CD14-positive monocyte (primary cell): ENCODE measurements at regions not wholly inside any gene's neighbourhood (a gene's known extent, or its start where the extent isn't known, plus 50 kb on each side); places are given as distances from the start of the nearest gene placed in this dataset.

Experiments
- DNase-seq, 3 donors: peaks; one replicate each; pipeline ENCODE4 v3.0.0-alpha.2; 2011 to 2022
- H2AFZ ChIP-seq: 2 replicates; pipeline ENCODE4 v1.6.0; 2012; ENCODE audit warnings: mild to moderate bottlenecking, low read depth, low read length, inconsistent platforms; ENCODE audit not compliant: insufficient read depth, poor library complexity, severe bottlenecking
- H3K27ac ChIP-seq, 2 donors: 1 replicate in 1 of 2; 2 replicates in 1 of 2; pipeline ENCODE4 v1.5.1; 2012 to 2013; ENCODE audit warnings: low read length in 2 of 2, control low read depth in 1 of 2, inconsistent platforms in 1 of 2, low read depth in 1 of 2, mild to moderate bottlenecking in 1 of 2
- H3K27me3 ChIP-seq, 2 donors: one replicate each; pipeline versions ENCODE4 v1.6.0 to v1.6.1; 2011 to 2013; ENCODE audit warnings: low read length in 2 of 2; ENCODE audit not compliant: control insufficient read depth in 2 of 2, insufficient read depth in 2 of 2
- H3K36me3 ChIP-seq, 2 donors: replicated peaks in 1 of 2; 1 replicate in 1 of 2; 2 replicates in 1 of 2; pipeline versions ENCODE4 v1.5.1 to v1.6.1; 2012 to 2013; ENCODE audit warnings: low read length in 2 of 2, control low read depth in 1 of 2, inconsistent platforms in 1 of 2, mild to moderate bottlenecking in 1 of 2; ENCODE audit not compliant: insufficient read depth in 2 of 2, control insufficient read depth in 1 of 2
- H3K4me1 ChIP-seq, 2 donors: 1 replicate in 1 of 2; 2 replicates in 1 of 2; pipeline versions ENCODE4 v1.5.1 to v1.6.1; 2012 to 2013; ENCODE audit warnings: low read length in 2 of 2, control low read depth in 1 of 2, inconsistent platforms in 1 of 2, mild to moderate bottlenecking in 1 of 2, moderate library complexity in 1 of 2; ENCODE audit not compliant: insufficient read depth in 2 of 2, control insufficient read depth in 1 of 2
- H3K4me2 ChIP-seq: replicated peaks from 2 replicates; pipeline ENCODE3; 2012; ENCODE audit warnings: low read length, moderate library complexity, mild to moderate bottlenecking; ENCODE audit not compliant: poor library complexity, severe bottlenecking; ENCODE audit errors: extremely low read depth
- H3K4me3 ChIP-seq, 3 experiments: fragments of 200-600 bp in 1 of 3; sonication (generic) in 1 of 3; replicated peaks in 1 of 3; 1 replicate in 2 of 3; 2 replicates in 1 of 3; pipeline ENCODE4 v1.5.1; 2011 to 2013; ENCODE audit warnings: low read length in 3 of 3, mild to moderate bottlenecking in 3 of 3, control low read depth in 2 of 3, low read depth in 2 of 3, inconsistent platforms in 1 of 3, moderate library complexity in 1 of 3
- H3K79me2 ChIP-seq: 2 replicates; pipeline ENCODE4 v1.6.0; 2012; ENCODE audit warnings: mild to moderate bottlenecking, control low read depth, inconsistent platforms, low read length, moderate library complexity; ENCODE audit not compliant: insufficient read depth
- H3K9ac ChIP-seq: 2 replicates; pipeline ENCODE4 v1.6.0; 2017; ENCODE audit warnings: low read length, mild to moderate bottlenecking; ENCODE audit not compliant: insufficient read depth, poor library complexity, severe bottlenecking
- H3K9me3 ChIP-seq, 2 donors: replicated peaks in 1 of 2; 1 replicate in 1 of 2; 2 replicates in 1 of 2; pipeline versions ENCODE4 v1.5.1 to v1.6.1; 2012 to 2013; ENCODE audit warnings: low read length in 2 of 2, control low read depth in 1 of 2; ENCODE audit not compliant: control insufficient read depth in 1 of 2, insufficient read depth in 1 of 2
- H4K20me1 ChIP-seq: 2 replicates; pipeline ENCODE4 v1.6.0; 2012; ENCODE audit warnings: mild to moderate bottlenecking, low read length, control low read depth, moderate library complexity; ENCODE audit not compliant: insufficient read depth
- H3K27ac Mint-ChIP-seq, 7 donors: one replicate each; pipeline ENCODE4 v1.8.0; 2020; ENCODE audit warnings: mild to moderate bottlenecking in 7 of 7, mixed read lengths in 7 of 7, moderate library complexity in 6 of 7, inconsistent platforms in 2 of 7
- H3K27me3 Mint-ChIP-seq, 3 donors: one replicate each; pipeline ENCODE4 v1.8.0; 2021 to 2022; ENCODE audit warnings: low read depth in 3 of 3, mild to moderate bottlenecking in 3 of 3, mixed read lengths in 3 of 3, moderate library complexity in 3 of 3, inconsistent platforms in 1 of 3
- H3K36me3 Mint-ChIP-seq, 2 donors: one replicate each; pipeline ENCODE4 v1.8.0; 2020; ENCODE audit warnings: mixed read lengths in 2 of 2, inconsistent platforms in 1 of 2, mild to moderate bottlenecking in 1 of 2
- H3K4me1 Mint-ChIP-seq: one replicate; pipeline ENCODE4 v1.8.0; 2020; ENCODE audit warnings: mild to moderate bottlenecking, mixed read lengths
- H3K4me3 Mint-ChIP-seq, 2 donors: one replicate each; pipeline ENCODE4 v1.8.0; 2020; ENCODE audit warnings: mild to moderate bottlenecking in 2 of 2, mixed read lengths in 2 of 2, moderate library complexity in 1 of 2
- H3K9me3 Mint-ChIP-seq, 7 donors: one replicate each; pipeline ENCODE4 v1.8.0; 2020 to 2022; ENCODE audit warnings: mixed read lengths in 7 of 7, mild to moderate bottlenecking in 6 of 7, moderate library complexity in 6 of 7, inconsistent platforms in 2 of 7
- WGBS: methylation state at CpG from one replicate; pipeline ENCODE4 v1.1.5; 2013; ENCODE audit warnings: missing lambda C conversion rate; ENCODE audit not compliant: insufficient coverage; 5-methylcytosine and 5-hydroxymethylcytosine counted together
- intact Hi-C, 2 donors: fragments of 100-400 bp; cut with micrococcal nuclease; formaldehyde crosslinking; loops; one replicate each; pipeline versions ENCODE4 v1.15.0 to v1.15.1; 2023
- TF ChIP-seq, protein P1 (sequence below): fragments of 200-600 bp; IDR thresholded peaks from one replicate; pipeline ENCODE4 v1.8.0; 2022; ENCODE audit warnings: antibody characterized with exemption, mild to moderate bottlenecking

- H3K36me3 Mint-ChIP-seq = no peaks in the 10 kb centered on the region
- 67% methylated on average over 1 of the region's 4 CpGs for WGBS
- no peaks in the 10 kb centered on the region for H3K9me3 Mint-ChIP-seq
Measured at GRCh38 chr22:48092866-48093265, 1330.4 kb downstream of the TBC1D22A start.

GRCh38 chr22:48091656-48092223 is 1329.3 kb downstream of the TBC1D22A start:
- Histone ChIP-seq H2AFZ (no peak overlapping the region), H4K20me1 (no peaks in the 10 kb centered on the region), H3K27me3 (peaks cover 0 to 5% of the 10 kb centered on the region in 2 donors), H3K9ac (no peak overlapping the region), H3K9me3 (no peaks in the 10 kb centered on the region), H3K36me3 (no peaks in the 10 kb centered on the region), H3K79me2 (no peaks in the 10 kb centered on the region), H3K4me1 (peaks cover 0 to 3% of the 10 kb centered on the region in 2 donors), H3K4me3 (no peak overlapping the region), H3K4me2 (no peak overlapping the region), H3K27ac (no peak overlapping the region)
- DNase-seq = no peak
- no peaks in the 10 kb centered on the region for H3K9me3 Mint-ChIP-seq
- TF ChIP-seq, protein P1, sequence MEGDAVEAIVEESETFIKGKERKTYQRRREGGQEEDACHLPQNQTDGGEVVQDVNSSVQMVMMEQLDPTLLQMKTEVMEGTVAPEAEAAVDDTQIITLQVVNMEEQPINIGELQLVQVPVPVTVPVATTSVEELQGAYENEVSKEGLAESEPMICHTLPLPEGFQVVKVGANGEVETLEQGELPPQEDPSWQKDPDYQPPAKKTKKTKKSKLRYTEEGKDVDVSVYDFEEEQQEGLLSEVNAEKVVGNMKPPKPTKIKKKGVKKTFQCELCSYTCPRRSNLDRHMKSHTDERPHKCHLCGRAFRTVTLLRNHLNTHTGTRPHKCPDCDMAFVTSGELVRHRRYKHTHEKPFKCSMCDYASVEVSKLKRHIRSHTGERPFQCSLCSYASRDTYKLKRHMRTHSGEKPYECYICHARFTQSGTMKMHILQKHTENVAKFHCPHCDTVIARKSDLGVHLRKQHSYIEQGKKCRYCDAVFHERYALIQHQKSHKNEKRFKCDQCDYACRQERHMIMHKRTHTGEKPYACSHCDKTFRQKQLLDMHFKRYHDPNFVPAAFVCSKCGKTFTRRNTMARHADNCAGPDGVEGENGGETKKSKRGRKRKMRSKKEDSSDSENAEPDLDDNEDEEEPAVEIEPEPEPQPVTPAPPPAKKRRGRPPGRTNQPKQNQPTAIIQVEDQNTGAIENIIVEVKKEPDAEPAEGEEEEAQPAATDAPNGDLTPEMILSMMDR = no peak
- WGBS = 88% methylated on average over 4 of the region's 10 CpGs
- H3K27me3 Mint-ChIP-seq = peaks cover 5 to 22% (median 8%) of the 10 kb centered on the region in 3 donors
- no peak overlapping the region for H3K27ac Mint-ChIP-seq
- intact Hi-C loops = no loop called here
- no peak overlapping the region for H3K4me3 Mint-ChIP-seq
- no peaks in the 10 kb centered on the region for H3K36me3 Mint-ChIP-seq
- peaks cover 13% of the 10 kb centered on the region for H3K4me1 Mint-ChIP-seq

More at GRCh38 chr22:48092866-48093265, 1330.4 kb downstream of the TBC1D22A start:
- Histone ChIP-seq H3K9me3 (no peaks in the 10 kb centered on the region), H3K27ac (no peak overlapping the region), H3K27me3 (peaks cover 0 to 5% of the 10 kb centered on the region in 2 donors), H3K79me2 (no peaks in the 10 kb centered on the region), H2AFZ (no peak overlapping the region), H4K20me1 (no peaks in the 10 kb centered on the region), H3K9ac (no peak overlapping the region), H3K4me1 (peaks cover 3 to 4% of the 10 kb centered on the region in 2 donors), H3K4me3 (no peak overlapping the region), H3K36me3 (no peaks in the 10 kb centered on the region), H3K4me2 (no peak overlapping the region)
- peaks cover 22% of the 10 kb centered on the region for H3K4me1 Mint-ChIP-seq
- peaks cover 5 to 23% (median 9%) of the 10 kb centered on the region in 3 donors for H3K27me3 Mint-ChIP-seq
- no peak overlapping the region for H3K27ac Mint-ChIP-seq
- no peak for DNase-seq
- intact Hi-C loops = no loop called here
- TF ChIP-seq, protein P1 = no peak
- no peak overlapping the region for H3K4me3 Mint-ChIP-seq
